ENCODE measurements at regions not wholly inside any gene's neighbourhood (a gene's known extent, or its start where the extent isn't known, plus 50 kb on each side); places are given as distances from the start of the nearest gene placed in this dataset.
A peak's percentile ranks its signal among the peaks of the same experiment; 100 is the strongest.

- Mint-ChIP-seq H3K9me3 (no peaks in the 10 kb centered on the region), H3K36me3 (ENCODE audit: low read depth) (no peaks in the 10 kb centered on the region), H3K27me3 (ENCODE audit: low read depth) (no peaks in the 10 kb centered on the region), H3K4me1 (peaks cover 15% of the 10 kb centered on the region), H3K4me3 (no peak overlapping the region), H3K27ac (no peak overlapping the region)
- TF ChIP-seq CTCF (IDR thresholded peaks at IDR 0.05; ENCODE audit: unreplicated experiment in 3 of 3) = no peak
Measured at GRCh38 chr18:24934258-24934932, 417.6 kb downstream of the ZNF521 start.

- Mint-ChIP-seq H3K27ac (no peak overlapping the region), H3K9me3 (no peaks in the 10 kb centered on the region), H3K27me3 (ENCODE audit: low read depth) (no peaks in the 10 kb centered on the region), H3K4me1 (peaks cover 15% of the 10 kb centered on the region), H3K4me3 (no peak overlapping the region), H3K36me3 (ENCODE audit: low read depth) (no peaks in the 10 kb centered on the region)
- TF ChIP-seq CTCF (IDR thresholded peaks at IDR 0.05; ENCODE audit: unreplicated experiment in 3 of 3) = no peak
Measured at GRCh38 chr18:24935008-24935407, 417.0 kb downstream of the ZNF521 start.

- H3K27me3 Mint-ChIP-seq (ENCODE audit: low read depth) = no peaks in the 10 kb centered on the region
- no peak overlapping the region for H3K4me3 Mint-ChIP-seq
- no peak for TF ChIP-seq CTCF (IDR thresholded peaks at IDR 0.05; ENCODE audit: unreplicated experiment in 3 of 3)
- H3K4me1 Mint-ChIP-seq = peaks cover 12% of the 10 kb centered on the region
- no peaks in the 10 kb centered on the region for H3K36me3 Mint-ChIP-seq (ENCODE audit: low read depth)
- no peaks in the 10 kb centered on the region for H3K9me3 Mint-ChIP-seq
- peak overlapping the region in 1 of 3 experiments; percentile 0 for H3K27ac Mint-ChIP-seq
Measured at GRCh38 chr18:24935896-24936295, 416.1 kb downstream of the ZNF521 start.

- no peak overlapping the region for H3K27ac Mint-ChIP-seq
- no peaks in the 10 kb centered on the region for H3K27me3 Mint-ChIP-seq (ENCODE audit: low read depth)
- TF ChIP-seq CTCF (IDR thresholded peaks at IDR 0.05; ENCODE audit: unreplicated experiment in 3 of 3) = no peak
- H3K4me3 Mint-ChIP-seq = no peak overlapping the region
- peaks cover 11% of the 10 kb centered on the region for H3K4me1 Mint-ChIP-seq
- H3K36me3 Mint-ChIP-seq (ENCODE audit: low read depth) = no peaks in the 10 kb centered on the region
- H3K9me3 Mint-ChIP-seq = no peaks in the 10 kb centered on the region
Measured at GRCh38 chr18:24936691-24937090, 415.3 kb downstream of the ZNF521 start.

- Mint-ChIP-seq H3K27me3 (ENCODE audit: low read depth) (no peaks in the 10 kb centered on the region), H3K4me3 (no peak overlapping the region), H3K36me3 (ENCODE audit: low read depth) (no peaks in the 10 kb centered on the region), H3K9me3 (no peaks in the 10 kb centered on the region), H3K4me1 (peaks cover 11% of the 10 kb centered on the region), H3K27ac (no peak overlapping the region)
- no peak for TF ChIP-seq CTCF (IDR thresholded peaks at IDR 0.05; ENCODE audit: unreplicated experiment in 3 of 3)
Measured at GRCh38 chr18:24937639-24938275, 414.2 kb downstream of the ZNF521 start.

- no peak for TF ChIP-seq CTCF (IDR thresholded peaks at IDR 0.05; ENCODE audit: unreplicated experiment in 3 of 3)
- H3K4me1 Mint-ChIP-seq = peaks cover 9% of the 10 kb centered on the region
- no peak overlapping the region for H3K27ac Mint-ChIP-seq
- H3K27me3 Mint-ChIP-seq (ENCODE audit: low read depth) = no peaks in the 10 kb centered on the region
- H3K9me3 Mint-ChIP-seq = no peaks in the 10 kb centered on the region
- no peak overlapping the region for H3K4me3 Mint-ChIP-seq
- H3K36me3 Mint-ChIP-seq (ENCODE audit: low read depth) = no peaks in the 10 kb centered on the region
Measured at GRCh38 chr18:24940416-24940815, 411.6 kb downstream of the ZNF521 start.
